ENCODE measurements at regions not wholly inside any gene's neighbourhood (a gene's known extent, or its start where the extent isn't known, plus 50 kb on each side); places are given as distances from the start of the nearest gene placed in this dataset.
"Not testable (repeated sequence)": the region's sequence is repeated elsewhere in the genome, so short reads cannot be mapped to it uniquely, and the experiment has no call there.

- no peak overlapping the region for H3K27ac Mint-ChIP-seq
- peaks cover 0 to 4% of the 10 kb centered on the region in 2 donors for H3K36me3 Mint-ChIP-seq
- ATAC-seq (no peak), DNase-seq (ENCODE audit: low spot score in 2 of 2) (no peak)
- peaks cover 4% of the 10 kb centered on the region in 2 donors for H3K9me3 Mint-ChIP-seq
Observed at GRCh38 chr2:187214306-187214705, 233.7 kb downstream of the CALCRL start.

- Mint-ChIP-seq H3K36me3 (peaks cover 0 to 4% of the 10 kb centered on the region in 2 donors), H3K27ac (no peak overlapping the region), H3K9me3 (peaks cover 4 to 7% of the 10 kb centered on the region in 2 donors)
- no peak for DNase-seq (ENCODE audit: low spot score in 2 of 2)
- no peak for ATAC-seq
Observed at GRCh38 chr2:187213798-187214197, 234.3 kb downstream of the CALCRL start.

GRCh38 chr2:187210726-187211125, 237.3 kb downstream of the CALCRL start:
- Mint-ChIP-seq H3K36me3 (peaks cover 0 to 4% of the 10 kb centered on the region in 2 donors), H3K27ac (no peak overlapping the region), H3K9me3 (peaks cover 4 to 7% of the 10 kb centered on the region in 2 donors)
- ATAC-seq (no peak), DNase-seq (ENCODE audit: low spot score in 2 of 2) (no peak)

- DNase-seq (ENCODE audit: low spot score in 2 of 2) (no peak), ATAC-seq (no peak)
- Mint-ChIP-seq H3K9me3 (peaks cover 4 to 7% of the 10 kb centered on the region in 2 donors), H3K27ac (no peak overlapping the region), H3K36me3 (peaks cover 0 to 4% of the 10 kb centered on the region in 2 donors)
Observed at GRCh38 chr2:187208199-187208785, 239.8 kb downstream of the CALCRL start.

- H3K36me3 Mint-ChIP-seq = peaks cover 0 to 4% of the 10 kb centered on the region in 2 donors
- no peak for DNase-seq (ENCODE audit: low spot score in 2 of 2)
- no peak overlapping the region for H3K27ac Mint-ChIP-seq
- ATAC-seq = no peak
- peaks cover 7 to 8% of the 10 kb centered on the region in 2 donors for H3K9me3 Mint-ChIP-seq
Observed at GRCh38 chr2:187207126-187207525, 240.9 kb downstream of the CALCRL start.

- Mint-ChIP-seq H3K9me3 (peaks cover 3 to 8% of the 10 kb centered on the region in 2 donors), H3K27ac (no peak overlapping the region), H3K36me3 (peaks cover 0 to 4% of the 10 kb centered on the region in 2 donors)
- DNase-seq (ENCODE audit: low spot score in 2 of 2) (no peak), ATAC-seq (no peak)
Observed at GRCh38 chr2:187206471-187206870, 241.6 kb downstream of the CALCRL start.

- ATAC-seq (no peak), DNase-seq (ENCODE audit: low spot score in 2 of 2) (no peak)
- Mint-ChIP-seq H3K27ac (no peak overlapping the region), H3K36me3 (peaks cover 0 to 4% of the 10 kb centered on the region in 2 donors), H3K9me3 (peaks cover 3 to 9% of the 10 kb centered on the region in 2 donors)
Observed at GRCh38 chr2:187206071-187206470, 242.0 kb downstream of the CALCRL start.

- no peak for DNase-seq (ENCODE audit: low spot score in 2 of 2)
- Mint-ChIP-seq H3K27ac (no peak overlapping the region), H3K36me3 (no peaks in the 10 kb centered on the region), H3K9me3 (peaks cover 3 to 7% of the 10 kb centered on the region in 2 donors)
- no peak for ATAC-seq
Observed at GRCh38 chr2:187198136-187198535, 249.9 kb downstream of the CALCRL start.

- no peak for ATAC-seq
- no peaks in the 10 kb centered on the region for H3K36me3 Mint-ChIP-seq
- no peak for DNase-seq (ENCODE audit: low spot score in 2 of 2)
- H3K9me3 Mint-ChIP-seq = no peaks in the 10 kb centered on the region
- H3K27ac Mint-ChIP-seq = no peak overlapping the region
Observed at GRCh38 chr2:187194049-187194448, 254.0 kb downstream of the CALCRL start.

- DNase-seq (ENCODE audit: low spot score in 2 of 2) (no peak), ATAC-seq (no peak)
- Mint-ChIP-seq H3K9me3 (peaks cover 0 to 4% of the 10 kb centered on the region in 2 donors), H3K27ac (no peak overlapping the region), H3K36me3 (no peaks in the 10 kb centered on the region)
Observed at GRCh38 chr2:187188783-187189631, 259.0 kb downstream of the CALCRL start.

- Mint-ChIP-seq H3K27ac (no peak overlapping the region), H3K9me3 (peaks cover 4 to 8% of the 10 kb centered on the region in 2 donors), H3K36me3 (no peaks in the 10 kb centered on the region)
- ATAC-seq = no peak
- no peak for DNase-seq (ENCODE audit: low spot score in 2 of 2)
Observed at GRCh38 chr2:187187519-187187918, 260.5 kb downstream of the CALCRL start.

- DNase-seq (ENCODE audit: low spot score in 2 of 2) (no peak), ATAC-seq (no peak)
- H3K36me3 Mint-ChIP-seq = peaks cover 0 to 5% of the 10 kb centered on the region in 2 donors
- H3K9me3 Mint-ChIP-seq = peaks cover 10 to 16% of the 10 kb centered on the region in 2 donors
- no peak overlapping the region for H3K27ac Mint-ChIP-seq
Observed at GRCh38 chr2:187180529-187180928, 267.5 kb downstream of the CALCRL start.

GRCh38 chr2:187178876-187179275, 269.2 kb downstream of the CALCRL start:
- not testable (repeated sequence) for DNase-seq (ENCODE audit: low spot score in 2 of 2); ATAC-seq; H3K36me3 Mint-ChIP-seq; H3K27ac Mint-ChIP-seq
- peaks cover 10 to 20% of the 10 kb centered on the region in 2 donors for H3K9me3 Mint-ChIP-seq

- no peak overlapping the region for H3K27ac Mint-ChIP-seq
- peaks cover 6 to 15% of the 10 kb centered on the region in 2 donors for H3K9me3 Mint-ChIP-seq
- no peak for DNase-seq (ENCODE audit: low spot score in 2 of 2)
- H3K36me3 Mint-ChIP-seq = peaks cover 0 to 5% of the 10 kb centered on the region in 2 donors
- ATAC-seq = no peak
Observed at GRCh38 chr2:187177253-187177652, 270.8 kb downstream of the CALCRL start.

GRCh38 chr2:187174582-187174981, 273.5 kb downstream of the CALCRL start:
- H3K9me3 Mint-ChIP-seq = peaks cover 6 to 11% of the 10 kb centered on the region in 2 donors
- peak in 1 of 2 donors; percentile 4 for DNase-seq (ENCODE audit: low spot score in 2 of 2)
- no peak overlapping the region for H3K27ac Mint-ChIP-seq
- no peak for ATAC-seq
- H3K36me3 Mint-ChIP-seq = no peaks in the 10 kb centered on the region

GRCh38 chr2:187171318-187171717, 276.7 kb downstream of the CALCRL start:
- no peak overlapping the region for H3K27ac Mint-ChIP-seq
- no peaks in the 10 kb centered on the region for H3K36me3 Mint-ChIP-seq
- no peak for DNase-seq (ENCODE audit: low spot score in 2 of 2)

GRCh38 chr2:187169864-187170263, 278.2 kb downstream of the CALCRL start:
- ATAC-seq = no peak
- H3K9me3 Mint-ChIP-seq = peaks cover 0 to 2% of the 10 kb centered on the region in 2 donors

More at GRCh38 chr2:187171318-187171717, 276.7 kb downstream of the CALCRL start:
- peaks cover 0 to 7% of the 10 kb centered on the region in 2 donors for H3K9me3 Mint-ChIP-seq
- ATAC-seq = no peak

More at GRCh38 chr2:187169864-187170263, 278.2 kb downstream of the CALCRL start:
- H3K36me3 Mint-ChIP-seq = no peaks in the 10 kb centered on the region
- DNase-seq (ENCODE audit: low spot score in 2 of 2) = no peak
- H3K27ac Mint-ChIP-seq = no peak overlapping the region
